NCI-H1930 (cell line): ENCODE measurements at regions not wholly inside any gene's neighbourhood (a gene's known extent, or its start where the extent isn't known, plus 50 kb on each side); places are given as distances from the start of the nearest gene placed in this dataset.

Experiments
- DNase-seq, 2 experiments: peaks; one replicate each; lab custom pipeline; 2025; lab: John Stamatoyannopoulos, UW

DNA sequence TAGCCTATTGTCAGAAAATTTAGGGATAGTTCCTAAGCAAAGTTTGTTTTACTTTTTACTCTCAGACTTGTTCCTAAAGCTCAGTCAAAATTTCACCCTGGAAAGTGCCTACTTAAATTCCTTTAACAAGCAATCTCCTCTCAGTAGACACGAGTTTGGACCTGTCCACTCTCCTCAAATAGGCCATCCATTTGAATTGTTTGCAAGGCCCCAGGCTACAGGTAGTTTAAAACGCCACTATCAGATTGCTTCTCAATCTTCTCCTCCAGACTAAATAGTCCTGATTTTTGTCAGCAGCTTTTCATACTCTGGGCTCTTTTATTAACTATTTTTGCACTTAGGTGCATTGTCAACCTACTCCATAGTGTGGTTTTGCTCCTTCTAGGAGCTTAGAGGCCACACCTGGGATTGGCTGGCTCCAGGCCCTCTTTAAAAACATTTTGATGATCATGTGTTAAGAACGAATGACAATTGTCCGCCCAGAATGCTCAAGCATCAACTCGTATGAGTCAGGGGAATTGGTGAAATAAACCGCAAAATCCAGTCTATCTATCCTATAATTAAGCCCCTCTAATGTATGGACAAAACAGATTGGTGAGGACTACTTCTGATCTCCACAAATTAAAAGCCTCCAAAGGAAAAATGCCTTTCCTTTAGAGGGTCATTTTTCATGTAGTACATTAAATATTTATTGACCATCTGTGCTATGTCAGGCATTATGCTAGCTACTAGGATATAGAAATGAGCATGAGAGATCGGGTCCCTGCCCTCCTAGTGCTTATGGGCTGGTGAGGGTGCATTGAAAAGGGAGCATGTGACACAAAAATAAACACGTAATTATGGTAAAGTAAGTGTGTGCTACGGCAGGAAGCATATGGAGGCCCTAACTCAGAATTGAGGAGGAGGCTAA lies 333.8 kb upstream of the TNP1 start:
- no peak for DNase-seq

DNA sequence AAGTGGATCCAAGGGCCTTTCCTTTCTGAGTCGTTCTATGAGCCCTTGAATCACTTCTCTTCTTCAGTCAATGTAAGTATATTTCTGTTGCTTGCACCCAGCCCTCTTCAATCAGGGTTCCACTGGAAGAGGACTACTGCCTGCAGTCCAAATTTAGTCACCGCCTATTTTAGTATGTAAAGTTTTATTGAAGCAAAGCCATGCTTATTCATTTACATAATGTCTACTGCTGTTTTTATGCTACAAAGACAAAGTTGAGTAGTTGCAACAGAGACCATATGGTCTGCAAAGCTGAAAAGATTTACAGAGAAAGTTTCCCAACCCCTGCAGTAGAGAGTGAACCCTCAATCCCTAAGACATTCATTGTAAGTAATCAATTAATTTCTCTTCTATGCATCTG lies 332.5 kb upstream of the TNP1 start:
- DNase-seq: no peak

DNA sequence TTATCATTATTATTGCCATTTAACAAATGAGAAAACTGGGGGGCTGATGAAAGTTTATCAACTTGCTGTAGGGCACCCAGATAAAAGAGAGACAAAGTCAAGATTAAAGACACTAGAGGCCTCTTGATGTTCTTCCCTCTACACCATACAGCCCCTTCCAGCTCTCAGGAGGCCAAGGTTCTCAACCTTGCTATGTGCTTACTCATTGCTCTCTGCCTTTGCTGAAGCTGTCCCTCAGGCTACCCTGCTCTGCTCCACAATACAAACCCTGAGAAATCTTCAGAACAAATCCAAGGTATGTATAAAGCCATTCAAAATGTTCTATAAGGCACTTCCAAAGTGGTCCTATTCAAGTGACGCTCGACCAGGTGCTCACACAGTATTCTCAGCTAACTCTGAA lies 329.9 kb upstream of the TNP1 start:
- DNase-seq: no peak

DNA sequence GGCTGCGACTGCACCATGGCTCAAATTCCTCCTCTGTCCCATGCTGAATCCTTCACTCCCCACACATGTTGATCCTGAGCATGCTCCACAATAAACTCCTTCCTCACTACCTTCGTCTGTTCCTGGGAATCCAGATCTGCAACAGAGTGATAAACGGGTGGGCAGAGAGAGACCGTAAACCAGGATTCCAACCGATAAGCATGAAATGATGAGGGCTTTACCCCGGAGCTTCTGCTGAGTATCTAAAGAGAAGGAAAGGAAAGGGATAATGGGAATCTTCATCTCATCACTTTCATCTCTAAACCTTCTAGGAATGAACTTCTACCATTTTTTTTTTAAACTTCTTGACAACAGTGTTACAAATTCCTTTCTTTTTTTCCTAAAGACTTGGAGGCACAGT lies 329.3 kb upstream of the TNP1 start:
- DNase-seq: no peak

DNA sequence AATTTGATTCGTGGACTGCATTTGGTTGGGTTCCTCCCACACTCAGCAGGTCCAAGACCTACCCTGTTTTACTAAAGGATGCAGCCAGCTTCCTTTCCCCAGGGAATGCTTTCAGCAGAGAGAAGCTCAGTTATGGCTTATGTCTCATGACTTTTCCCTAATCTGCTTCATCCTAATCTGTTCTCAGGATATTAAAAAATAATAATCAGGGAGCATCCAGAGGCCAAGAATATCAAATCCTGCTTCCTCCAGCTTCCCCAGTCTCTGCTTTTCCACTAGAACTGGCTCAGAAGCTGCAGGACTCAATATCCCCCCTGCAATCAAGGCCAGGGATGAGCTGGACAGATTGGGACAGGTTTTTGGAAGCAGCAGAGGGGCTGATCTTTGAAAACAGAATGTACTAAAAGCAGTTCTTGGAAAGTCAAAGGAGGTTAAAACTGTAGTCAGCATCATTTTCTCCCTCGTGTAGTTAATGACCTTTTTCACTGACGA lies 326.9 kb upstream of the TNP1 start:
- no peak for DNase-seq

DNA sequence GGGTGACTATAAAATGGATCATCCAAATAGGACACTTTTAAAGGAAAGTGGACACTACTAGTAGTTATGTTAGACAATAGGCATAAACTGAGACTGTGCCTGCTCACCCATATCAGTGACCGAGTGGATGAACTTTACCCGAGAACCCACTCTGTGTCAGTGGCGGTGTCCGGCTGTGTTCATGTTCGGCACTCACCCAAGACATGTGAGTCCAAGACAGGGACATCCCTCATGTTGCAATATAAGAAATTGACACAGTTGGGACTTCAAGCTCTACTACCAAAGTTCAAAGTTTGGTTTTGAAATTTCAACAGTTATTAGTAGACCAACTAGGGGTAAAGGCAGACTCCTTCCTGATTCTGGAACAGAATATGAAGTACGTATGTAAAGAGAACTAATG lies 326.3 kb upstream of the TNP1 start:
- no peak for DNase-seq

DNA sequence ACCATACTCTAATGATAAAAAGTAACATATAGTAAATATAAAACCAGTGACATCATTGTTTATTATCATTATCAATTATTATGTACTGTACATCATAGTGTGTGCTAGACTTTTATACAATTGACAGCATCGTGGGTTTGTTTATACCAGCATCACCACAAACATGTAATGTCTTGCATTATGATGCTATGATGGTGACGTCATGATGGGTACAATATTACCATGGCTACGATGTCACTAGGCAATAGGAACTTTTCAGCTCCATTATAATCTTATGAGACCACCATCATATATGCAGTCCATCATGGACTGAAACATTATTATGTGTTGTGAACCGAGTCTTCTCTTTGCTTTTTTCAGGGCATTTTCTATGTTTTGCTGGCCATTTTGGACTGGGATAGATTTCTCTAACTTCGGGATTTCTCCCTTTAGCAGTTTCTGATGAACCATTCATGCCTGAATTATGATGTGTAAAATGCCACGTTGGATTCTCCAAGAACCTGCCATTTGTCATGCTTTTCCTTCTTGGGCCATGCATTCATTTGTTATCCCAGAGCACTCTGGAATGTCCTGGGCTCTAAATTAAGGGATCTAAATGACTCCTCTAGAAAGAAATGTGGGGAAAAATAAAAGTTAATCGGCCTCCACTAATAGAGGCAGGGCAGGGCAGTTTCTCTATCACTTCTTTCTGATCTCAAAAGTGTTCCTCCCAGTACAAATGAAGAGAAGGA lies 325.6 kb upstream of the TNP1 start:
- DNase-seq: no peak

DNA sequence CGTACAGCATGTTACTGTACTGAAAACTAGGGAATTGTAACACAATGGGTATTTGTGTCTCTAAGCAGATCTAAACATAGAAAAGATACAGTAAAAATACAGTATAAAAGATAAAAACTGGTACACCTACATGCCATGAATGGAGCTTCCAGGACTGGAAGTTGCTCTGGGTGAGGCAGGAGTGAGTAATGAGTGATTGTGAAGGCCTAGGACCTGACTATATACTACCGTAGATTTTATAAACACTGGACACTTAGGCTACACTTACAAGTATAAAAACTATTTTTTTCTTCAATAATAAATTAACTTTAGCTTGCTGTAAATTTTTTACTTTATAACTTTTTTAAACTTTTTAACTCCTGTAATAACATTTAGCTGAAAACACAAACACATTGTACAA lies 324.4 kb upstream of the TNP1 start:
- no peak for DNase-seq

DNA sequence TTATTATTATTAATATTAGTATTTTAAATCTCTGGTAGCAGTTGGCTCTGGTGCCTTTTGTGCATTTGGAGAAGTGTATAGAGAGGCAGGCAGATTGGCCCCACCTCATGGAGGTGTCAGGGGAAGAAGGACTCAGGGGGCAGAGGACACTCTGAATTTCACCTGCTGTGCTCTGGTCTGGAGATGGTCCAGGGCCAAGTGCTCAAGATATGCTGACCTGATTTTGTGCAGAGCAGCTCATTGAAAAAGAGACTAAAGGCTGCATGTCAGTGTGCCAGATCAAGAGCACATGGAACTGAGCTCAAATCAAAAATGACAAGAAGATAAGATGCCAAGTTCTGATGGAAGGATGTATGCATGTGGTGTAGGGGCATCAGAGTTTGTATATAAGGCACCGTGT lies 323.6 kb upstream of the TNP1 start:
- no peak for DNase-seq

DNA sequence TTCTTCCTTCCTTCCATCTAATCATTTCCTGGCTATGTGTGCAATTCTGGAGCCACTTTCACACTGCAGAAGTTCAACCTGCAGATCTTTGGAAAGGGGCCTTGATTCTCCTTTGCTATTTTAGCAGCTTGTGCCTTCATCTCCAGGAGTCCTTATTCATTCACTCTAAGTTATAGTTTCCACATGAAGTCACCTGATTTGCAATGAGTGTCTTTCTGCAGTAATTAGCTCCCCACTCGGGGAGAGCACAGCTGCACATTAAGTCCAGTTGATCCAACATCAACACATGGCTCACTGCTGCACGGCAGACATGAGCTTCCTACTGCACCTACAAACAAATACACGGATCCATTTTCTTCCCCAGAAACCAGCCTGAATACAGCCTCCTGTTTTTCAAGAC lies 323.1 kb upstream of the TNP1 start:
- DNase-seq: no peak

DNA sequence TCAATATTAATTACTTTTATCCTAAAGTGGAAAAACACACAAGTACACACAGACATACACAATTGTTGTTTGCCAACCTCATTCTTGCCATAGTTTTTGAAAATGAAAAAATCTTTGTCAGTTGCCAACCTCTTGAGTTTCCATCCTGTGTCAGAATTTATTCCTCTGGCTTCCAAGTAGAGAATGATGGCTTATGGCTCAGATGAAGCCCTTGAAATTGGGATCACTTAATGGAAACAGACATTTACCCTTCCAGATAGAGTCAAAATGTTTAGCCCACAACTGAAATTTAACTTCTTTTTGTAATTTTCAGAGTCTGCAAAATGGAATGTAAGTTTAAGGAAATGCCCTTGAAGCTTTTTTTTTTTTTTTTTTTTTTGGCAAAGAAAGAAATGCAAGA lies 321.6 kb upstream of the TNP1 start:
- DNase-seq: no peak

DNA sequence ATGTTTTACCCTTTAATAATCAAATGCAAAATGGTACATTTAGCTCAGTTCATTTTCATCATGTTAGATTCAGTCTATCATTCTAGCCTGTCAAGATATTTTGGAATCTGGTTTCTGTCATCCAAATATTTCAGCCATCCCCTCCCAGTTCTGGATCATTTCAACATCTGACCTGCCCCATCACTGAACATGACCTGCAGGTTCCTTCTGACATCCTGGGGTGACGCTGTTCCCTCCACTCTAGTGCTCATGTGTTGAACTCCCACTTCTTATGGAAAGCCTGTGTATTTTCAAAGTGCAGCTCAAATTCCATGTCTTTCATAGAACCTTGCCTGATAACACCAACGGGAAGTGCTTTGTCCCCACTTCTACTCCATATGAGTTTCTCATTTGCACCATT lies 320.0 kb upstream of the TNP1 start:
- DNase-seq: no peak

DNA sequence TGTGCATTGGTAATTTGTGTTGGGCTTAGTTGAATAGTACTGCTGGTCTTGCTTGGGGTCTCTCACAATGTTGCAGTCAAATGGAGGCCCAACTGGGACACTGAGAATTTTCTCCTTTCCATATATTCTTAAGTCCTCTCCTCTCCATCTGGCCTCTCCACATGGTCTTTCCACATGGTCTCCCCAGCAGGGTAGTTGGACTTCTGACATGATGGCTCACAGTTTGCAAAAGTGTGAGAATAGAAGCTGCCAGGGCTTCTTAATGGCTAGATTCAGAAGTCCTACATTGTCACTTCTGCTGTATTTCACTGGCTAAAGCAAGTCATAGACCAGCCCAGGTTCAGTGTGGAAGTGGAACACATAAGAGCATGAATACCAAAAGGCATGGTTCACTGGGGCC lies 318.5 kb upstream of the TNP1 start:
- no peak for DNase-seq

DNA sequence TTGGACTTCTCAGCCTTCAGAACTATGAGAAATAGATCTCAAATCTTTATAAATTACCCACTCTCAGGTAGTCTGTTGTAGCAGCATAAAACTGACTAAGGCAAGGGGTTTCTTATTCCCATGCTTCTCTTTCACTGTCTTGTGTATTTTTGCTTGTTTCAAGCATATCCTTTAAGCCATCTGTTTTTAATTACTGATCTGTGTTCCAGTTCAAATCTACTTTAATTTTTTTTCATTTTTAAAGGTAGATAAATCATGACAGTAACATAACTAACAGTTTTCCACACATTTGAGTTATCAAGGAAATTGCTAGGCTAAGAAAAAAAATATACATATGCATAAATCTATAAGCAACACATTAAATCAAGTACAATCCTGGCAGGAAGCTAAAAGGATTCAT lies 317.9 kb upstream of the TNP1 start:
- DNase-seq: no peak

DNA sequence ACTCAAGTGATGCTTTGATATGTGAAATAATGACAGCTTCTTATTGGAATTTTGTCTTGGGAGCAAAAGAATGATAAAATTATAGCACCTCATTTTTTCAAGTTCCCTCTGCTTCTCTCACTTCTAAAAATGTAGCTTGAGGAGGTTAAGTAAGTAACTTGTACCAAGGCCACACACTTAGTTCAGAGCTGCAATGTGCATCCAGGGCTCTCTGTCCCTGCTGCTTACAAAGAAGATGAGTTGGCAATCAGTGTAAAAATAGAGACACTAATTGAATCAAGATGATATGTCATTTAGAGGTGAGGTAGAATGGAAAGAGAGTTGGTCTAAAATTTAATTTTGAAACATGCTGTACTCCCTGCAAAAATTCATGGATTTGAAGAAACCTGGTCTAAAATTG lies 312.0 kb upstream of the TNP1 start:
- DNase-seq: no peak

DNA sequence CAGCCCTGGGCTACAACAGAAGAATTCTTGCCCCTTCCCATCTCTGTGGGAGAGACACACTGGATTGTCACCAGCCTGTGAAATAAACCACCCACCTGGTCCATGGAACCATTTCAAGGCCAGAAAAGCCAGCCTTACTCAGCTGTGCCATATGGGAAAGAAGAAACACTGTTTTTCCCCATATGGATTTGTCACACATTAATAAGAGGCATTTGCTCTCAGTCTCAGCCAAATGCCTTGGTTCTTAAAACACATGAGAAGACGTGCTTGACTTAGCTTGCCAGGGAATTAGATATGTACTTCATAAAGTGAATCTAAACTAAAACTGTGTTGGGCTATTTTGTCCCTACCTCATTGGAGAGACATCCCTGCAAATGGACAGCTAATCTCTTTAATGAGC lies 308.6 kb upstream of the TNP1 start:
- no peak for DNase-seq

DNA sequence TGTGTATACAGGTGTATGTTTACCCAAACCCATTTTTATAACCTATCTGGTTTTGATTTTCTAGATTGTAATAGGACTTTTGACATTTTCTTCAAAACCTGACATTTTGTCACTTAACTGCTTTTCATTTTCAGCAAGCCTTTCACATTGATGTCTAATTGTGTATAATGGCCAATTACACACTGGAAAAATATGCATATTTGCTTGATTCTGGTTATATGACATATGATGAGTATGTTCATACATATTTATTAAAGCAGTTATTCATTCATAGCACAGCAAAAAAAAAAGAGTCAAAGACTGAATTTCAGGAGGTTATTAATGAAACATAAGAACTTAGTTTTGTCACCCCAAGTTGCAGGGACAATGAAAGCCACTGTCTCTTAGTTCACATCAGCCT lies 307.7 kb upstream of the TNP1 start:
- no peak for DNase-seq

DNA sequence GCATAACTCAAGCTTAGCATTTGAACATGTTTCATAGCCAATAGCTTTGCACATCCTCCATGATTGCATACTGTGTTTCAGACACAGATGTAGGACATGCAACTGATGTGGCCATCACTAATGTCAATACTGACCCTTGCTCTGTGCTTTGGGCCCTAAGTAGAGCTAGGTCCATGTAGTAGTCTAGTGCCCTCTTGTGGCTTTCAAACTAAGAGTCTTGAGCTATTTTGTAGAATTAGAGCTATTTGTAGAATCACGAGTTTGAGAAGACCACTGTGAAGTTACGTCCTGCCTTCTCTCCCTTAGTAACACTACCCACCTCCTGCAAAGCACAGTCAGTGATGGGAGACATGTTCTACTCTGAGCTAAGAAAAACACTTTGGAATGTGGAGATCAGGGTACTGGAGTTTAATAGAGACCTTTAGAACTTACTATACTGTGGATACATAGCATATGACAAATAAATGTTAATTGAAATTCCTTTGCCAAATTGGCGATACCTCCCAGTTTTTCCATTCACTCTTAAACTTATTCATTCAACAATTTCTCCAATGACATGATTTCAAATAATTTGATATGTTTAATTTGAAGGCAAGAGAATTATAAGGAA lies 306.5 kb upstream of the TNP1 start:
- DNase-seq: peak in 1 of 2 experiments; percentile 4

DNA sequence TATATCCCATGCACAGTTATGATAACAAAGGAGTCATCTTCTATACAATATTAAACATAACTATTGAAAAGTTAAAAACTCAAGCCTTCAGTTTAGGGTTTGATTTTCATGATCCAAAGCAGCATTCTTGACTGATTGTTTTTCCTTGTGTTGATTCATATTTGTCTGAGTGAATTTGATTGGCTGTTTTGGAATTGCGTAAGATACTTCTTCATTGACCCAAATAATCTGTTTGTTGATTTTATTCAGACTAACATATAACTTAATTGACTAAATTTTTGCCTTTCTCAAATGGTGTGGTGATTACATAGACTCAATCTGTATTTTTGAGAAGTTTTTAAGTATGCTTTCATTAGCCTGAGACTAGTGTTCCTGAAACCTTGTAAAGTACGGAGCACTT lies 305.7 kb upstream of the TNP1 start:
- DNase-seq: no peak

DNA sequence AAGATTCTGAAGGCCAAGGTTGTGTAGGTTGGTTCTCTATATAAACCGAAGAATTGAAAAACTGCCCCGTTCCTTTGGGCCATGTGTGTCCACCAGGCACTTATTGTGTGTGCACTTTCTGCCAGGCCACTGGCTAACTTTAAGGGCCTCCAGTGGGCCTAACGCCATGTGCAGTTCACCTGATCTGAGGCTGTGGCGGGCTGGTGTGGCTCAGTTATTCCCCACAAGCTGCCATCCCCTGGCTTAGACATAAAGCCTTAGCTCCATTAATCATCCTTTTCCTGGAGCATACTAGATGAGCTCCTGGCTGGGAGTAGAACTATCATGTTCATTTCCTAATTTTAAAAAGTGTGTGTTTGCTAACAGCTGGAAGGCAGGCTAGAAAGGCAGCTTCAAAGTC lies 304.1 kb upstream of the TNP1 start:
- no peak for DNase-seq

DNA sequence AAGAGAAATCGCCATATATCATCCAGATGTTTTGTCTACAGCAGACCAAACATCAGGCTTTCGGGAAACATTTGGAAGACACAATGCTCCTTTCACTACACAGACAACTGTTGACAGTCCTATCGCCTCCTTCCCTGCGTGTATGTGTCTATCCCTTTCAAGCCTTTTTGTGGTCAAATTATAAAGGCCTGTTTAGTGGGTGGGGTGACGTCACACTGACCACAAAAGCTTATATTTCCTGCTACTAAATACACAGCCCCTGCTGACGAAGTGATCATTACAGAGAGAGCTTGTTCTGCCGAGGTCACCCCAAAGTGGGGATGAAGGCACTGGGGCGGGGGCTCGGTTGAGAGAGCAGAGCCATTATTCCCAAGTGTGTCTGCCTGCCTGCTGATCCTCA lies 302.7 kb upstream of the TNP1 start:
- peak; percentile 52 to 78 for DNase-seq

DNA sequence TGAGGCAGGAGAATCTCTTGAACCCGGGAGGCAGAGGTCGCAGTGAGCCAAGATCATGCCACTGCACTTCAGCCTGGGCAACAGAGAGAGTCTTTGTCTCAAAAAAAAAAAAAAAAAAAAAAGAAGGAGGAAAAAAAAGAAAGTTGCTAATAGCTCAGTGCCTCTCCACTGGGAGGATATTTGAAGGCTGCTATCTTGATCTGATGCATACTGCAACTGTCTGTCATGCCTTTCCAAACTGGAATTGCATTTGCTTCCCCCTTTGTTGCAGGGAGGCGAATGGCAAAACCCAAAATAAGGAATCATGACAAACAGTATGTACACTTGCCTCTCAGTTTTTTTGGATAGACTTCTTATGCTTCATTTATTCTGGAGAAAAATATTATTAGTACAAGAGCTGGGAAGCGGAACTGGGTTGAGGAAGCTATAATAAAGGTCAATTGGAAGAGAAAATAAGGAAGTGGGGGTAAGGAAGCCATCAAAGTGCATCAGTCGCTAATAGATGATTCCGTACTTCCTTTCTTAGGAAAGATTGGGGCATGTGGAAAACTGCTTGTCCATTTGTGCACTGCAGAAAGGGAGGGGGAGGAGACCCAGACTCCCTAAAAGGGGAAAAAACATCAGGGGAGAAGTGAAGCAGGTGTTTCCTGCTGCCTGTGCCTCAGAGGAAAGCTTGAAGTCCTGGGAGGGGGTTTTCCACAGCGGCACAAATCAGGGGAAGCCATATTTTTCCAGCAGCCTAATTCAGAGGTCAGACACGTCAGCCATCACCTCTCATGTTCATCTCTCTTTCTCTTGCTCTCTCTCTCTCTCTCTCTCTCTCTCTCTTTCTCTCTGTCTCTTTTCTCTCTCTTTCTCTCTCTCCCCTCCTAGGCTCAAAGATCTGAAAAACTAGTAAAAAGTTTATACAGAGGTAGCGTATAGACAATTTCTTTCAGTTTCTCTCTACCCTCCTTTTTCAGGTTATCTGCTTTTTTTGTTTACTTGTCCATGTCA lies 301.4 kb upstream of the TNP1 start:
- no peak for DNase-seq
